ENCODE measurements at regions not wholly inside any gene's neighbourhood (a gene's known extent, or its start where the extent isn't known, plus 50 kb on each side); places are given as distances from the start of the nearest gene placed in this dataset.
"Not testable (repeated sequence)": the region's sequence is repeated elsewhere in the genome, so short reads cannot be mapped to it uniquely, and the experiment has no call there.

DNA sequence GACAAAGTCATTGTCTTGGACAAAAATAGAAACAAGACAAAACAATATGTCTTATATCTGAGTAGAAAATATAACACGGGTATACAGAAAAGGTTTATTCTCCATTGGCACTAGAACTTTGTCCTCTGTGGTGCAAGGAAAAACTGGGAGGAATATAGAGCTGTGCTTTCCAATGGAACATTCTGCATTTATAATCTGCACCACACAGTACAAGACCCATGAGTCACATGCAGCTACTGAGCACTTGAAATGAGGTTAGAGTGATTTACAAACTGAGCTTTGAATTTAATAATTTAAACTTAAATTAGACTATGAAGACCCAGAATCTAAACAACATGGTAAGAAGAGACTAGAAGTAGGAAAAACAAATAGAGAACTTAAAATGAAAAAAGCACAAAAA, 86.1 kb downstream of the RAP2A start:
- DNase-seq (no peak), ATAC-seq (no peak)
- Mint-ChIP-seq H3K9me3 (peaks cover 6 to 7% of the 10 kb centered on the region in 2 donors), H3K27ac (no peak overlapping the region), H3K27me3 (peaks cover 9% of the 10 kb centered on the region), H3K4me3 (no peak overlapping the region), H3K4me1 (no peaks in the 10 kb centered on the region)

DNA sequence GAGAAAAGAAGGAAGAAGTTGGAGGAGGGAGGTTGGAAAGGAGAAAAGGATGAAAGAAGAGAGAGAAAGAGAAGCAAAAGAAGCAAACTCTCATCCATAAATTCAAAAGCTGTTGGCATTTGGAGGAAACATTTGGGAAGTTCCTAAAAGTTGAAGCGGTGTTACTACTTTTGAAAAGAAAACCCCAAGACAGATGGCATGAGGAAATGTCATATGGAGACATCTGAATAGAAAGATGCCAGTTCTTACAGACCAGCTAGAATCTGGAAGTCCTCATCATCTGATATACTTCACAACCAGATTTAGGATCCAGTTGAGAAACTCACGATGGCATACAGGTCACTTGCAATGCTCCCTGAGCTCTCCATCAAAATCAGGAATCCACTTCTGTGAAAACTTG, 86.9 kb downstream of the RAP2A start:
- ATAC-seq (no peak), DNase-seq (no peak)
- Mint-ChIP-seq H3K4me3 (no peak overlapping the region), H3K4me1 (no peaks in the 10 kb centered on the region), H3K9me3 (peaks cover 6 to 7% of the 10 kb centered on the region in 2 donors), H3K27me3 (peaks cover 9% of the 10 kb centered on the region), H3K27ac (peak overlapping the region in 1 of 2 donors; percentile 14)

DNA sequence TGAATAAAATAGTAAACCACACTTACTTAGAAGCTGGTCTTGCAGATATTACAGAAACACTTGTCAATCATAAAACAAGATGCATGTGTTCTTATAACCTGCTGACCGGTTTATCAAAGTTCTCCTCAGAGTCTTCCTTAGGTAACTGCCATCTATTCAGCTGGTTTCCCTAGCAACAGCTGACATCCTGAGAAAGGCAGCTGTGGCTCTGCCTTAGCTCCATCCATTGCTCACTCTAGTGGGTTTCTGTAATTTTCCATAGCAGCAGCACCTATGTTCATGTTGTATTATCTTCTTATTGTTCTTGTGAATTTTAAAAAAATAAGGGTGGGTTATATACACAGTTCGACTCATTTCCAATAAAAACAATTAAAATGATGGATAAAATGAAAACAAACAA, 87.8 kb downstream of the RAP2A start:
- H3K4me3 Mint-ChIP-seq = no peak overlapping the region
- ATAC-seq (no peak), DNase-seq (no peak)
- H3K27me3 Mint-ChIP-seq = peaks cover 9% of the 10 kb centered on the region
- peaks cover 6 to 7% of the 10 kb centered on the region in 2 donors for H3K9me3 Mint-ChIP-seq
- no peaks in the 10 kb centered on the region for H3K4me1 Mint-ChIP-seq
- no peak overlapping the region for H3K27ac Mint-ChIP-seq

GRCh38 chr13:97522243-97522642, 88.3 kb downstream of the RAP2A start:
- DNase-seq = no peak

GRCh38 chr13:97526556-97526955, 92.6 kb downstream of the RAP2A start:
- H3K4me1 Mint-ChIP-seq = no peaks in the 10 kb centered on the region
- DNase-seq (no peak), ATAC-seq (no peak)
- no peak overlapping the region for H3K27ac Mint-ChIP-seq
- H3K4me3 Mint-ChIP-seq = no peak overlapping the region
- H3K9me3 Mint-ChIP-seq = peaks cover 0 to 6% of the 10 kb centered on the region in 2 donors
- peaks cover 8% of the 10 kb centered on the region for H3K27me3 Mint-ChIP-seq

More at GRCh38 chr13:97522243-97522642, 88.3 kb downstream of the RAP2A start:
- Mint-ChIP-seq H3K27me3 (peaks cover 9% of the 10 kb centered on the region), H3K9me3 (peaks cover 6 to 7% of the 10 kb centered on the region in 2 donors), H3K4me3 (no peak overlapping the region), H3K27ac (no peak overlapping the region), H3K4me1 (no peaks in the 10 kb centered on the region)
- ATAC-seq = no peak

GRCh38 chr13:97528518-97528917, 94.5 kb downstream of the RAP2A start:
- Mint-ChIP-seq H3K27ac (no peak overlapping the region), H3K4me3 (no peak overlapping the region), H3K27me3 (peaks cover 8% of the 10 kb centered on the region), H3K4me1 (no peaks in the 10 kb centered on the region), H3K9me3 (peaks cover 0 to 10% of the 10 kb centered on the region in 2 donors)
- DNase-seq (no peak), ATAC-seq (no peak)

DNA sequence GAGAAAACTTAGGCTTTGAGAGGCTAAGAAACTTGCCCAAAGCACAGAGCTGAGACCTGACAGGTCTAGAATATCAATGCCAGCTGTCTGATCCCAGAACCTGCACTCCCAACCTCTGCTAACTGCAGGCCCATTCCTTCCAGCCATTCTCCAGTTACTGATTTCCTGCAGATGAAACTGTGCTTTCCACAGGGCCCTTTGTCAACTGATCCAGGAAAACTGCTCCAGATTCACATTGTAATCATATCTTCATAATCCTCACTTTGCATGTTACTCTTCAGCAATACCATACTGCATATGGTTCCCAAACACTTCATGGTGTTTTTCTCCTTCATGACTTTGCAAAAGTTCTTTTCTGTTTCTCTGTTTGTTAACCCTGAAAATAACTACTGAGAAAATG, 100.6 kb downstream of the RAP2A start:
- peaks cover 0 to 4% of the 10 kb centered on the region in 2 donors for H3K9me3 Mint-ChIP-seq
- no peak overlapping the region for H3K27ac Mint-ChIP-seq
- no peak for ATAC-seq
- no peaks in the 10 kb centered on the region for H3K4me1 Mint-ChIP-seq
- peaks cover 8% of the 10 kb centered on the region for H3K27me3 Mint-ChIP-seq
- H3K4me3 Mint-ChIP-seq = no peak overlapping the region
- DNase-seq = no peak

- DNase-seq (no peak), ATAC-seq (no peak)
- Mint-ChIP-seq H3K27me3 (peaks cover 6% of the 10 kb centered on the region), H3K9me3 (peaks cover 0 to 4% of the 10 kb centered on the region in 2 donors), H3K4me3 (no peak overlapping the region), H3K27ac (no peak overlapping the region), H3K4me1 (no peaks in the 10 kb centered on the region)
These were observed 101.6 kb downstream of the RAP2A start for GRCh38 chr13:97535614-97536013.

DNA sequence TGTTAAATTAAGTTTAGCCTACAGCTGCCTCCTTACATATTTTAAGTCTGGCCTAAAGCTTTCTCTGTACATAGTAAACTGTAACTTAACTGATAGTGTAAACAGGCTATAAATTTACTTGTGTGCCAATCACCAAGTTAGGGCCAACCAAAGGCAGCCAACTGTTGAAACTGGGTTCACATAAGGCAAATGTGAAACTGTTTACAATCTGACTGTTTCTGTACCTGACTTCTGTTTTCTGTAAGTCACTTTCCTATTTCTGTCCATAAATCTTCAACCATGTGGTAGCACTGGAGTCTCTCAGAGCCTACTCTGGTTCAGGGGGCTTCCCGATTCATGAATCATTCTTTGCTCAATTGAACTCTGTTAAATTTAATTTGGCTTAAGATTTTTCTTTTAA, 103.1 kb downstream of the RAP2A start:
- H3K27ac Mint-ChIP-seq = no peak overlapping the region
- no peak overlapping the region for H3K4me3 Mint-ChIP-seq
- H3K27me3 Mint-ChIP-seq = no peaks in the 10 kb centered on the region
- DNase-seq (no peak), ATAC-seq (no peak)
- H3K9me3 Mint-ChIP-seq = peaks cover 0 to 4% of the 10 kb centered on the region in 2 donors
- no peaks in the 10 kb centered on the region for H3K4me1 Mint-ChIP-seq

- H3K27ac Mint-ChIP-seq = no peak overlapping the region
- ATAC-seq (no peak), DNase-seq (no peak)
- no peak overlapping the region for H3K4me3 Mint-ChIP-seq
- no peaks in the 10 kb centered on the region for H3K27me3 Mint-ChIP-seq
- peaks cover 0 to 2% of the 10 kb centered on the region in 2 donors for H3K9me3 Mint-ChIP-seq
- no peaks in the 10 kb centered on the region for H3K4me1 Mint-ChIP-seq
These were observed 104.2 kb downstream of the RAP2A start for GRCh38 chr13:97538203-97538602.

DNA sequence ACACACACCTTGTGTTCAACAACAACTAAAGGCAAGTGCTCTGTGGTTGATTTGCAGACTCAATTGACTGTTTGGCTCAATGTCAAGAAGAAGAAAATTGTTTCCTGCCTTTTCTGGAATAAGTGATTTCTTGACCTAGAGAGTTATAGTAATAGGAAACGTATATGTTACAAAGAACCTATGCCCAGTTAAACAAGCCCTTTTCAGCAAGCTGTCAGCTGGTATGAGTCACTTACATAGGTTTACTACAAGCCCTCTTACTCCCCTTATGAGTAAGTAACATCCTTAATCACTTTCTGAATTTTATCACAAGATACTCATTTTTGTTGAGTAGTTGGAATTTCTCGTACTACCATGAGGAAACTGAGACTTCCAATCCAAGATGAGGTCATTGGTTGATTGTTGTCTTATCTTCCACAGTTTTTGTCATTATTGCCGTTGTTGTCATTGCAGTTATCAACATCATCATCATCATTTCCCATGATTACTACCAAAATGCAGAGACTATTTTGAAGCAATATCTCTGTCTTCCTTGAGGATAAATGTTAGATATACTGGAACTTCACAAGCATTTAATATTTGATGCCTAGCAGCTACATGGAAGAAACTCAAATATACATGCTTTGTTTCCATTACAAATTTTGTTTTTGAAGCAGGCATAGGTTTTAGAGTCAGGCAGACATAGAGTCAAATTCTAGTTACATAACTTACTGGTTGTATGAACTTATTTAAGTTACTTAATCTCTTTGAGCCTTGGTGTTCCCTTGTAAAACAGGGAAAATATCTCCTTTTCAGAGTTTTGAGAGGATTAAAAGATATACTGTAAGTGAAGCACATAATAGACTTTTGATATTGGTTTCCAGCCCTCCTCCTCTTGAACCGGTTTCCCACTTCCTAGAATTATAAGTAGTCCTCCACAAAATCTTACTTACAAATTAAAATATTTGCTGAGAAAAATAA, 106.0 kb downstream of the RAP2A start:
- no peak for DNase-seq
- Mint-ChIP-seq H3K27me3 (no peaks in the 10 kb centered on the region), H3K4me3 (no peak overlapping the region), H3K4me1 (no peaks in the 10 kb centered on the region), H3K27ac (no peak overlapping the region), H3K9me3 (no peaks in the 10 kb centered on the region)
- peak; percentile 87 for ATAC-seq

- no peak for ATAC-seq
- H3K9me3 Mint-ChIP-seq = no peaks in the 10 kb centered on the region
- H3K4me1 Mint-ChIP-seq = no peaks in the 10 kb centered on the region
- DNase-seq = no peak
- no peak overlapping the region for H3K27ac Mint-ChIP-seq
- no peaks in the 10 kb centered on the region for H3K27me3 Mint-ChIP-seq
- H3K4me3 Mint-ChIP-seq = no peak overlapping the region
These were observed 106.7 kb downstream of the RAP2A start for GRCh38 chr13:97540696-97541095.

GRCh38 chr13:97542102-97542685, 108.2 kb downstream of the RAP2A start:
- H3K4me3 Mint-ChIP-seq = no peak overlapping the region
- H3K27me3 Mint-ChIP-seq = peaks cover 7% of the 10 kb centered on the region
- peaks cover 5% of the 10 kb centered on the region for H3K4me1 Mint-ChIP-seq
- H3K9me3 Mint-ChIP-seq = no peaks in the 10 kb centered on the region
- no peak for DNase-seq
- no peak overlapping the region for H3K27ac Mint-ChIP-seq
- ATAC-seq = no peak

- ATAC-seq (no peak), DNase-seq (no peak)
- H3K27me3 Mint-ChIP-seq = peaks cover 8% of the 10 kb centered on the region
- no peak overlapping the region for H3K27ac Mint-ChIP-seq
- H3K9me3 Mint-ChIP-seq = no peaks in the 10 kb centered on the region
- H3K4me3 Mint-ChIP-seq = no peak overlapping the region
- peaks cover 5% of the 10 kb centered on the region for H3K4me1 Mint-ChIP-seq
These were observed 110.2 kb downstream of the RAP2A start for GRCh38 chr13:97544031-97544765.

DNA sequence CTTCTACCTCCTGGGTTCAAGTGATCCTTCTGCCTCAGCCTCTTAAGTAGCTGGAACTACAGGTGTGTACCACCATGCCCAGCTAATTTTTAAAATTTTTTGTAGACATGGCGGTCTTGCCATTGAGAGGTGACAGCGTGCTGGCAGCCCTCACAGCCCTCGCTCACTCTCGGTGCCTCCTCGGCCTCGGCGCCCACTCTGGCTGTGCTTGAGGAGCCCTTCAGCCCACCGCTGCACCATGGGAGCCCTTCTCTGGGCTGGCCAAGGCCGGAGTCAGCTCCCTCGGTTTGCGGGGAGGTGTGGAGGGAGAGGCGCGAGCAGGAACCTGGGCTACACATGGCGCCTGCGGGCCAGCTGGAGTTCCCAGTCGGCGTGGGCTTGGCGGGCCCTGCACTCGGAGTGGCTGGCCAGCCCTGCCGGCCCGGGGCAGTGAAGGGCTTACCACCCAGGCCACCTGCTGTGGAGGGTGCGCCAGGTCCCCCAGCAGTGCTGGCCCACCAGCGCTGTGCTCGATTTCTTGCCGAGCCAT, 111.1 kb downstream of the RAP2A start:
- not testable (repeated sequence) for H3K4me3 Mint-ChIP-seq, H3K9me3 Mint-ChIP-seq, H3K4me1 Mint-ChIP-seq, H3K27ac Mint-ChIP-seq, DNase-seq, H3K27me3 Mint-ChIP-seq
- ATAC-seq = peak; percentile 28
